ENCODE measurements at regions not wholly inside any gene's neighbourhood (a gene's known extent, or its start where the extent isn't known, plus 50 kb on each side); places are given as distances from the start of the nearest gene placed in this dataset.

- TF ChIP-seq NFRKB (IDR thresholded peaks at IDR 0.05) (no peak), TARDBP (IDR thresholded peaks at IDR 0.05) (no peak)
These were observed 65.6 kb upstream of the CCDC6 start for GRCh38 chr10:59971915-59972314.

All from HEK293T (cell line).